Liver (tissue), 2 donors: ENCODE measurements at regions not wholly inside any gene's neighbourhood (a gene's known extent, or its start where the extent isn't known, plus 50 kb on each side); places are given as distances from the start of the nearest gene placed in this dataset.

Experiments used
- YY1 ChIP-seq: IDR thresholded peaks from 2 replicates; pipeline ENCODE4 v1.6.1; 2016; ENCODE audit warnings: antibody characterized with exemption, mild to moderate bottlenecking
- TF ChIP-seq, protein P1 (sequence below): IDR thresholded peaks from 2 replicates; pipeline ENCODE4 v1.6.1; 2016; ENCODE audit warnings: antibody characterized with exemption
- TF ChIP-seq, protein P2 (sequence below): fragments of 150-350 bp; IDR thresholded peaks from 2 replicates; pipeline ENCODE4 v1.5.1; 2017; ENCODE audit warnings: improper control_type of control experiment, low read depth, low read length; ENCODE audit not compliant: missing input control
- donor health status: healthy.

DNA sequence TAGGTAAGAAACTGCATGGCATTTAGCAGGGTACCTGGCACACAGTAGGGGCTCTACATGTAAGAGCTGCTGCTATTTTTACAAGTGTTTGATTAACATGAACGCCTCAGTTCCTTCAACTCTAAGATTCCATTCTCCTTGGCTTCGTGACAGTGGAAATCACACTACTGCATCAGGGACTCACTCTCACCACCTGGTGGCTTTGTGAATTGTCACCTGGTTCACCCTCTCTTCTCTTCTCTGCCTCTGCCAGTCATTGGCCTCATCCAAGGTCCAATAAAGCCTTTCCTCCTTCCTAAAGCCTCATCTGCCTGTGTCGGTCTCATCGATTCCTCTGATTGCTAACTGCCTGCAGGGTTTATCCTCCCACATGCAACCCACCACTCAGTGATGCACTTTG is 476.4 kb downstream of the VRK1 start:
- TF ChIP-seq, protein P1, sequence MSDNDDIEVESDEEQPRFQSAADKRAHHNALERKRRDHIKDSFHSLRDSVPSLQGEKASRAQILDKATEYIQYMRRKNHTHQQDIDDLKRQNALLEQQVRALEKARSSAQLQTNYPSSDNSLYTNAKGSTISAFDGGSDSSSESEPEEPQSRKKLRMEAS: no peak
- TF ChIP-seq, protein P2, sequence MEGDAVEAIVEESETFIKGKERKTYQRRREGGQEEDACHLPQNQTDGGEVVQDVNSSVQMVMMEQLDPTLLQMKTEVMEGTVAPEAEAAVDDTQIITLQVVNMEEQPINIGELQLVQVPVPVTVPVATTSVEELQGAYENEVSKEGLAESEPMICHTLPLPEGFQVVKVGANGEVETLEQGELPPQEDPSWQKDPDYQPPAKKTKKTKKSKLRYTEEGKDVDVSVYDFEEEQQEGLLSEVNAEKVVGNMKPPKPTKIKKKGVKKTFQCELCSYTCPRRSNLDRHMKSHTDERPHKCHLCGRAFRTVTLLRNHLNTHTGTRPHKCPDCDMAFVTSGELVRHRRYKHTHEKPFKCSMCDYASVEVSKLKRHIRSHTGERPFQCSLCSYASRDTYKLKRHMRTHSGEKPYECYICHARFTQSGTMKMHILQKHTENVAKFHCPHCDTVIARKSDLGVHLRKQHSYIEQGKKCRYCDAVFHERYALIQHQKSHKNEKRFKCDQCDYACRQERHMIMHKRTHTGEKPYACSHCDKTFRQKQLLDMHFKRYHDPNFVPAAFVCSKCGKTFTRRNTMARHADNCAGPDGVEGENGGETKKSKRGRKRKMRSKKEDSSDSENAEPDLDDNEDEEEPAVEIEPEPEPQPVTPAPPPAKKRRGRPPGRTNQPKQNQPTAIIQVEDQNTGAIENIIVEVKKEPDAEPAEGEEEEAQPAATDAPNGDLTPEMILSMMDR: no peak
- TF ChIP-seq YY1: no peak
